ENCODE measurements at regions not wholly inside any gene's neighbourhood (a gene's known extent, or its start where the extent isn't known, plus 50 kb on each side); places are given as distances from the start of the nearest gene placed in this dataset.

DNA sequence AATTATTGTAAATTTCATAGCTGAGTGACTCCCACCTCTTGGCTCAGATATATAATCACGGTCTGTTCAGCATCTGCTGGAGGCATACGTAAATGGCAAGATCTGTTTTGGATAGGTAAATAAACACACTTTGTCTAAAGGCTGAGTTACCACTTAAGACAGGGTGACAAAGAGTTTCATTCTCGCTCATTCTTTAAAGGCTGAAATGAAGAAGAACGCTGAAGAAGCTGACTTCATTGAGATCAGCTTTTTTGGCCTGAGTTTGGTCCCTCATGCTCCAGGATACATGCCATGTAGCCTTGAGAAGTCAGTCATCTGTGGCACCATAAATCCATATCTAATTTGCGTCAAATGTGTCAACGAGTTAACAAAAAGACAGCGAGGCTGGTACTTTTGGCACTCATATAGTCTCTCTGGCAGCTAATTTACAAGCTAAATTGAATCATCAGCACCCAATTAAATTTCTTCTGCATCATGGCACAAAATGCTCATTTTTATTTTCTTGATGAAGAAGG is 309.9 kb downstream of the GPAM start:
- DNase-seq (ENCODE audit: low read depth in 1 of 2, low spot score in 1 of 2): no peak

- no peak for DNase-seq (ENCODE audit: low read depth in 1 of 2, low spot score in 1 of 2)
These were observed 309.0 kb downstream of the GPAM start for GRCh38 chr10:111874576-111874975.

GRCh38 chr10:111875725-111876124 is 307.8 kb downstream of the GPAM start:
- no peak for DNase-seq (ENCODE audit: low read depth in 1 of 2, low spot score in 1 of 2)

GRCh38 chr10:111877258-111877657 is 306.3 kb downstream of the GPAM start:
- no peak for DNase-seq (ENCODE audit: low read depth in 1 of 2, low spot score in 1 of 2)

DNA sequence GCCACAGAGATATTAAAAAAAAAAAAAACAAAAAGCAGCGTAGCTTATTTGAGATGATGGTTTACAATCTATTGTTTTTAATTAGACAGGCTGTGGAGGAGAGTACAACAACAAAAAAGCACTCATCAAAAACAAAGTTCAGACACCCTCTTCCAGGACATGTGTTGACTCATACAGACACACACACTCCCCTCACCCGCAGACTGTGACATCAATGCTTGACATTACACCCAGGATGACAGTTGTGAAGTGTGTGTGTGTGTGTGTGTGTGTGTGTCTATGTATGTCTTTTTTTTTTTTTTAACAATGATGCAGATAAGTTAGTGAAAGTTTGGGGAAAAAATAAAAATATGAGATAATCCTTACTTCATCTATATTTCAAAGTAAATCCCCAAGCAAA is 303.6 kb downstream of the GPAM start:
- no peak for DNase-seq (ENCODE audit: low read depth in 1 of 2, low spot score in 1 of 2)

GRCh38 chr10:111885046-111885445 is 298.5 kb downstream of the GPAM start:
- no peak for DNase-seq (ENCODE audit: low read depth in 1 of 2, low spot score in 1 of 2)

GRCh38 chr10:111885919-111886318 is 297.6 kb downstream of the GPAM start:
- no peak for DNase-seq (ENCODE audit: low read depth in 1 of 2, low spot score in 1 of 2)

DNA sequence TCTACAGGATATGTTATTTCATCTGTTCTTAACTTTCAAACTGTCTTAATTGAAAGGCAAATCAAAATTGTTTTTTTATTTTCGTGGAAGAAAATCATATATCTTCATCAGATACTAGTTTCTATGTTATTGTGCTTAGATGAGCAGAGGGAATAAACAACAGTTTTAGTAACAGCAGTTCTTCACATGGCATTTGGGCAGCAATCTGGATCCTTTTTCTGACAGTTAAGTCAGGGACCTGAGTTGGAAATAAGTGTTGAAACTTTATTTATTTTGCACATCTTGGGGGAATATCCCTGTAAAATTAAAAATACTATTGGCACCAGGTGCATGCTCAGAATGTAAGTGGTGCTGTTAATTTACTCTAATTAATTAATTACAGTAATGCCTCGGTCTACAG is 296.3 kb downstream of the GPAM start:
- DNase-seq (ENCODE audit: low read depth in 1 of 2, low spot score in 1 of 2): no peak

- DNase-seq (ENCODE audit: low read depth in 1 of 2, low spot score in 1 of 2): no peak
These were observed 293.5 kb downstream of the GPAM start for GRCh38 chr10:111890046-111890445.

DNA sequence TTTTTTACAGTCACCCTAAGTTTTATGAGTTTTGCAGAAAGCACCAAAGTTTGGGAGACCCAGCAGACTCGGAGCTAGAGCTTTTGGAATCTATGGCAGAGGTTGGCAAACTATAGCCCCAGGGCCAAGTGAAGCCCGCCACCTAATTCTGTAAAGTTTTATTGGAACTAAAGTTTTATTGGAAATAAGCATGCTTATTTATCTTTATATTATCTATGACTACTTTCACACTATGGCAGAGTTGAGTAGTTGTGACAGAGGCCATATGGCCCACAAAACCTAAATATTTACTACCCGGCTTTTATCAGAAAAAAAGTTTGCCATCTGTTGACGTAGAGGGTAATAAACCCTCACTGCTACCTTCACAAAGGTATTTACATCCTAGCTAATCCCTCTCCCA is 267.6 kb downstream of the GPAM start:
- DNase-seq (ENCODE audit: low read depth in 1 of 2, low spot score in 1 of 2): no peak

GRCh38 chr10:111921821-111922220 is 261.7 kb downstream of the GPAM start:
- no peak for DNase-seq (ENCODE audit: low read depth in 1 of 2, low spot score in 1 of 2)

DNA sequence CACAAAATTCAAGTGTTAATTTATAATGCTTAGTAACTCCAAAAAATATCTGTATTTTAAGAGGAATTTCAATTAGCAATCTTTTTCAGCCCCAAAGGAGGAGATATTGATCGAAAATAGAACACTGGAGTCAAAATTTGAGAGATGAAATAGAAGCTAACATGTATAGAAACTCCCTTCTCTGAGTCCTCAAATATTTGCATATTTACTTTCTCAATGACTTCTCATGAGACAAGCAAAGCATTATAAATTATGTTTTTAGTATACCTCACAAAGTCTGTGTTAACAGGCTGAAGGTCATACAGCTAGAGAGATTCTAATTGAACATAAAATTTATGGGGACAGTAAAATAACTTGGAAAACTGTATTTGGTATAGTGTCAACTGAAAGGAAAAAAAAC is 260.5 kb downstream of the GPAM start:
- DNase-seq (ENCODE audit: low read depth in 1 of 2, low spot score in 1 of 2): no peak

- no peak for DNase-seq (ENCODE audit: low read depth in 1 of 2, low spot score in 1 of 2)
These were observed 257.3 kb downstream of the GPAM start for GRCh38 chr10:111926286-111926685.

- no peak for DNase-seq (ENCODE audit: low read depth in 1 of 2, low spot score in 1 of 2)
These were observed 249.6 kb downstream of the GPAM start for GRCh38 chr10:111933937-111934336.

GRCh38 chr10:111934931-111935330 is 248.6 kb downstream of the GPAM start:
- DNase-seq (ENCODE audit: low read depth in 1 of 2, low spot score in 1 of 2): no peak

DNA sequence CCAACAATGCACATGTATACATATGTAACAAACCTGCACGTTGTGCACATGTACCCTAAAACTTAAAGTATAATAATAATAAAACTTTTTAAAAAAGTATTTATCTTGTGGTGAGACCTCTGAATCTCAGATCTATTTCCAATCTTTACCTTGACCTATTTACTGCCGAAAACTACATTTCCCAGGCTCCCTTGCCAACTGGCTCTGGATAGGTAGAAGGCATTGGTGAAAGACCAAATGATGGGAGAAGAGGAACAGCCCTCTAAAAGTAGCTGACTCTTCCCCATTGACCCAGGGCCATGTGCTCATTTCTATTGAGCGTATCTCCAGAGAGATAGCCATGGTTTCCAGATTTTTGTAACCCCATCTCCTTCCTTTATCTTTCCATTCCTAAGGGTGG is 247.4 kb downstream of the GPAM start:
- DNase-seq (ENCODE audit: low read depth in 1 of 2, low spot score in 1 of 2): no peak

DNA sequence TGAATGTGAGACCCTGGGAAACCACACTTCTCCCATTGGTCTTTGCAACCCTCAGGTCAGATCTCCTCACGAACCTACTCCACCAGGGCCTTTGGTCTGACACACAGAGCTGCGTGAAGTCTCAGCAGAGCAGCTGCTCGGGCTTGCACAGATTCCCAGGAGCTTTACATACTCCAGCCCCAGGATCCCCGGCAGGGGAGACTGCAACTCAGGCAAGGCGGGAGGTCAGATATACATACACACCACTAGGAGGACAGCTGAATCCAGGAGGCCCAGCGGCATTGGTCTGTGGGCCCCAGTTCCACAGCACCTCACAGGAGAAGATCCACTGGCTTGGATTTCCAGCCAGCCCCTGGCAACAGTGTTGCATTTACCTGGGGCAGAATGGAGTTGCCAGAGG is 239.2 kb downstream of the GPAM start:
- no peak for DNase-seq (ENCODE audit: low read depth in 1 of 2, low spot score in 1 of 2)

DNA sequence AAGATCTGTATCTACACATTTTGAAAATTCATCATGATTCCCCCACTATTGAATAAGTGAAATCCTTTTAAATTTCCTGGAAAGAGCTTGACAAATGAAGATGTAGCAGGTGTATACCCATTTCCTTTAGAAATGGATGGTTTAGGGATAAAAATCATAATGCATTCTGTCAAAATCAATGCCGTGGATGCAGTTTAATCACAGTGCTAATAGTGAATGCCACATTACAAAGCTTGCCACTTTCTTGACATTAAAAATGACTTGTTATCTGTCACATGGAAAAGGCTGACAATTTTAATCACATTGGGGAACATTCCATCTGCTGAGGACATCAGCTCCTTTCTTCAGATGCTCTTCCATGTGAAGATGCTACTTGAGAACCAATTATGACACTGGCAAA is 229.6 kb downstream of the GPAM start:
- no peak for DNase-seq (ENCODE audit: low read depth in 1 of 2, low spot score in 1 of 2)

DNA sequence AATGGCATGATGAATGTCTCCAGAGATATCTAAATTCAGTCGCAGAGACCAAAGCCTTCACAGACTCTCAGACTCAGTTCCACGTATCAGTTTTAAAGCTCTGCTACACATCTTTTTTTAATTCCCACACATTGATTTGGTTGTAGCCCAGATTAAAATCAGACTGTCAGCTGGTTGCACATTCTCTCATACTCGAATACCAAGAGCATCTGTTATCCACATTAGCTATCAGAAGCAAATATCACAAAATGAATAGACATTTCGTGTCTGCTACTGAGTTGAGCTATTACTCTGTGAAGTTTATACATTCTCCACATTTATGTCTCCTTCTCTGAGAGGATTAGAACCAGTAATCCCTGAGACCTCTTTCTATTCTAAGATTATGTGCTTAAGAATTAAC is 229.2 kb downstream of the GPAM start:
- no peak for DNase-seq (ENCODE audit: low read depth in 1 of 2, low spot score in 1 of 2)

DNA sequence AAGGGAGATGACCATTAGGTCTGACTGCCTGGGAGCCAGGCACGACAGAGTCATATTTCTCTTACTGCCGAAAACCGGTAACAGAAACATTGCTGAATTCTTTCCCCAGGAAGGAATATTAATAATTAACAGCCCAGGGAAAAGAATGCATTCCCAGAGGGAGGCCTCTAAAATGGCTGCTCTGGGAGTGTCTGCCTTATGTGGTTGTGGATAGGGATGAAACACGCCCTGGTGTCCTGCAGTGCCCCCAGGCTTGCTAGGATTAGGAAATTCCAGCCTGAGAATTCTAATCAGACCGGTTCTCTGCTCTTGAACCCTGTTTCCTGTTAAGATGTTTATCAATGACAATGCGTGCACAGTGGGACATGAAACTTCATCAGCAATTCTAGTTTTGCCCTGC is 226.7 kb downstream of the GPAM start:
- DNase-seq (ENCODE audit: low read depth in 1 of 2, low spot score in 1 of 2): no peak

DNA sequence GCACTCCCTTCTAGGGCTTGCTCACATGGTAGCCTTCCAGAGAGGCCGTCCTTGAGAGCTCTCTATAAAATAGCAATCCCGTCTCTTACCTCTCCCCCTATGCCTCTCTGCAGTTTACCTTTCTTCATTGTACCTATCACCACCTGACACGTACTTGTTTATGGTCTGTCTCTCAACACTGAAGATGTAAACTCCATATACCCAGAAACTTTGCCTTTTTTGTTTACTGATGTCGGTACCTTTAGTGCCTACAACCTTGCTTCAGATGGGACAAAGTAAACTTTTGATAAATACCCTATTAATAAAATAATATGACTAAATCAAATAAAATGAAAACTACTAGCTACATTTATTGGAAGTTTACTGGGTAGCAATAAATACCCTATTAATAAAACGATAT is 220.6 kb downstream of the GPAM start:
- DNase-seq (ENCODE audit: low read depth in 1 of 2, low spot score in 1 of 2): no peak

DNA sequence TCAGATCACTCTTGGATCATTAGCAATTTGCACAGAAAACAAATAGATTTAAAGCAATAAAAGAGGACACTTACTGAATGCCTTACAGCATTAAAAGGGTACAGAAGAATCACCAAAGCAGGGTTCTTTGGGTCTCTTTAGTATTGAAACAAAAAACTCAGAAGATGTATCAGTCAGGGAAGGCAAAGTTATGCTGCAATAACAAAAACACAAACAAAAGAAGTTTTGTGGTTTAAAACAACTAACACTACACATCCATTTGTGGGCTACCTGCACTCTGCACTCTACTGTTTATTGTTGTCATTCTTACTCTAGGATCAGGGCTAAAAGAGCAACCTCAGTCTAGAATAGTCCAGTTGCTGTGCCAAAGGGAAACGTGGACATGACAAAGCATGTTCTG is 216.4 kb downstream of the GPAM start:
- no peak for DNase-seq (ENCODE audit: low read depth in 1 of 2, low spot score in 1 of 2)

- DNase-seq (ENCODE audit: low read depth in 1 of 2, low spot score in 1 of 2): no peak
These were observed 216.0 kb downstream of the GPAM start for GRCh38 chr10:111967547-111967946.

GRCh38 chr10:111968647-111969046 is 214.9 kb downstream of the GPAM start:
- DNase-seq (ENCODE audit: low read depth in 1 of 2, low spot score in 1 of 2): no peak
